ENCODE measurements at regions not wholly inside any gene's neighbourhood (a gene's known extent, or its start where the extent isn't known, plus 50 kb on each side); places are given as distances from the start of the nearest gene placed in this dataset.

GRCh38 chr2:38218995-38219394 lies 143.0 kb upstream of the CYP1B1 start:
- H3K4me2 ChIP-seq (ENCODE audit: insufficient read depth, insufficient read length, low read length), result no peak overlapping the region
- H3K79me1 ChIP-seq (ENCODE audit: insufficient read depth, low read depth, low read length, poor library complexity, severe bottlenecking), result no peaks in the 10 kb centered on the region
- Mint-ChIP-seq H3K4me3 (no peak overlapping the region), H3K4me1 (peaks cover 3 to 4% of the 10 kb centered on the region in 2 experiments; a peak in 3 of 4 replicates), H3K27me3 (ENCODE audit: low read depth) (peaks cover 20% of the 10 kb centered on the region), H3K27ac (no peak overlapping the region), H3K36me3 (ENCODE audit: insufficient read depth in 1 of 3, low read depth in 3 of 3) (peaks cover 0 to 2% (median 0%) of the 10 kb centered on the region in 3 experiments; a peak in 2 of 7 replicates), H3K9me3 (peaks cover 0 to 5% of the 10 kb centered on the region in 2 experiments; a peak in 2 of 5 replicates)
- no peak overlapping the region for H4K5ac ChIP-seq (ENCODE audit: insufficient read length, low read depth, low read length)
- H3K14ac ChIP-seq (ENCODE audit: insufficient read depth, low read length), result no peak overlapping the region
- H3K27ac ChIP-seq (ENCODE audit: insufficient read length, low read depth, low read length), result no peak overlapping the region
- H3K56ac ChIP-seq (ENCODE audit: insufficient read length, low read depth, low read length), result no peak overlapping the region
- TF ChIP-seq CTCF (conservative IDR thresholded peaks at IDR 0.05), result no peak
- no peak overlapping the region for H2BK20ac ChIP-seq (ENCODE audit: low read depth, low read length, poor library complexity, severe bottlenecking)
- H3K79me2 ChIP-seq (ENCODE audit: insufficient read depth, low read length), result no peaks in the 10 kb centered on the region
- H2BK12ac ChIP-seq (ENCODE audit: insufficient read length, low read depth, low read length), result no peak overlapping the region
- H4K91ac ChIP-seq (ENCODE audit: insufficient read length, low read depth, low read length), result no peak overlapping the region
- H3K4me1 ChIP-seq (ENCODE audit: insufficient read depth, low read length), result no peaks in the 10 kb centered on the region
- H3K18ac ChIP-seq (ENCODE audit: insufficient read length, low read depth, low read length), result no peak overlapping the region
- H3K23ac ChIP-seq (ENCODE audit: insufficient read length, low read depth, low read length), result no peak overlapping the region
- H4K8ac ChIP-seq (replicated peaks; ENCODE audit: insufficient read length, low read depth, low read length), result no peak overlapping the region
- H2AK5ac ChIP-seq (ENCODE audit: insufficient read length, low read length), result no peak overlapping the region
- no CpG with 5 or more reads among the region's 5 CpGs for WGBS (ENCODE audit: extremely low coverage, insufficient read length, low lambda C conversion rate)
- no peak overlapping the region for H3K4ac ChIP-seq (ENCODE audit: low read depth, low read length)
- H4K20me1 ChIP-seq (ENCODE audit: control insufficient read depth, insufficient read depth, insufficient read length), result no peaks in the 10 kb centered on the region
- no peaks in the 10 kb centered on the region for H3K27me3 ChIP-seq (ENCODE audit: insufficient read depth, low read length)
- no peaks in the 10 kb centered on the region for H3K23me2 ChIP-seq (ENCODE audit: insufficient read length, low read depth, low read length, poor library complexity, severe bottlenecking)
- no peak overlapping the region for H2BK5ac ChIP-seq (ENCODE audit: insufficient read length, low read length)
- no peak overlapping the region for H2BK120ac ChIP-seq (ENCODE audit: low read depth, low read length, poor library complexity, severe bottlenecking)
- H3K9ac ChIP-seq (ENCODE audit: extremely low read depth, insufficient read length, low read length), result no peak overlapping the region
- no peak for DNase-seq
- no peak overlapping the region for H2BK15ac ChIP-seq (ENCODE audit: low read depth, low read length)
- no peaks in the 10 kb centered on the region for H3K9me3 ChIP-seq (ENCODE audit: control insufficient read depth, low read depth, low read length)
- no peak overlapping the region for H2AFZ ChIP-seq (ENCODE audit: low read length)
- H3T11ph ChIP-seq (ENCODE audit: low read length), result no peak overlapping the region
